GM12865 (cell line): ENCODE measurements at regions not wholly inside any gene's neighbourhood (a gene's known extent, or its start where the extent isn't known, plus 50 kb on each side); places are given as distances from the start of the nearest gene placed in this dataset.
"Not testable (repeated sequence)": the region's sequence is repeated elsewhere in the genome, so short reads cannot be mapped to it uniquely, and the experiment has no call there.

Source experiments
- DNase-seq: peaks from one replicate; pipeline ENCODE4 v3.0.0; 2010; ENCODE audit warnings: low read depth
- H3K4me3 ChIP-seq: 2 replicates; pipeline ENCODE4 v1.5.1; 2011; ENCODE audit warnings: mild to moderate bottlenecking, low read depth, low read length, control low read depth
- CTCF ChIP-seq: IDR thresholded peaks from 2 replicates; pipeline ENCODE4 v1.5.1; 2011; ENCODE audit warnings: low read length, control low read depth, low read depth, inconsistent platforms; ENCODE audit not compliant: insufficient read depth; ENCODE audit errors: missing control alignments

GRCh38 chr3:86427343-86427742 is 563.6 kb downstream of the VGLL3 start:
- H3K4me3 ChIP-seq, result no peak overlapping the region
- no peak for DNase-seq
- no peak for TF ChIP-seq CTCF

- TF ChIP-seq CTCF, result no peak
- no peak overlapping the region for H3K4me3 ChIP-seq
- DNase-seq, result no peak
Measured at GRCh38 chr3:86420990-86421739, 569.8 kb downstream of the VGLL3 start.

GRCh38 chr3:86418861-86419260 is 572.1 kb downstream of the VGLL3 start:
- no peak for TF ChIP-seq CTCF
- no peak for DNase-seq
- no peak overlapping the region for H3K4me3 ChIP-seq

GRCh38 chr3:86416334-86416733 is 574.6 kb downstream of the VGLL3 start:
- TF ChIP-seq CTCF, result no peak
- no peak overlapping the region for H3K4me3 ChIP-seq
- DNase-seq, result no peak

- no peak for DNase-seq
- no peak for TF ChIP-seq CTCF
- no peak overlapping the region for H3K4me3 ChIP-seq
Measured at GRCh38 chr3:86413645-86414044, 577.3 kb downstream of the VGLL3 start.

GRCh38 chr3:86410587-86410986 is 580.4 kb downstream of the VGLL3 start:
- H3K4me3 ChIP-seq, result no peak overlapping the region
- TF ChIP-seq CTCF, result no peak
- DNase-seq, result no peak

- not testable (repeated sequence) for H3K4me3 ChIP-seq, DNase-seq
Measured at GRCh38 chr3:86389759-86390158, 601.2 kb downstream of the VGLL3 start.
